HG03095 (cell line): ENCODE measurements at regions not wholly inside any gene's neighbourhood (a gene's known extent, or its start where the extent isn't known, plus 50 kb on each side); places are given as distances from the start of the nearest gene placed in this dataset.

ENCODE experiments used
- ATAC-seq: cut with Tn5 transposase; IDR thresholded peaks from one replicate; pipeline ENCODE4 v1.9.1; 2021; ENCODE audit warnings: moderate library complexity; ENCODE audit not compliant: unreplicated experiment

- ATAC-seq, result no peak
These were observed 230.0 kb downstream of the ALDH8A1 start for GRCh38 chr6:134719911-134720310.

- no peak for ATAC-seq
These were observed 230.6 kb downstream of the ALDH8A1 start for GRCh38 chr6:134719286-134719685.

GRCh38 chr6:134714679-134715078, 235.2 kb downstream of the ALDH8A1 start:
- ATAC-seq, result no peak

DNA sequence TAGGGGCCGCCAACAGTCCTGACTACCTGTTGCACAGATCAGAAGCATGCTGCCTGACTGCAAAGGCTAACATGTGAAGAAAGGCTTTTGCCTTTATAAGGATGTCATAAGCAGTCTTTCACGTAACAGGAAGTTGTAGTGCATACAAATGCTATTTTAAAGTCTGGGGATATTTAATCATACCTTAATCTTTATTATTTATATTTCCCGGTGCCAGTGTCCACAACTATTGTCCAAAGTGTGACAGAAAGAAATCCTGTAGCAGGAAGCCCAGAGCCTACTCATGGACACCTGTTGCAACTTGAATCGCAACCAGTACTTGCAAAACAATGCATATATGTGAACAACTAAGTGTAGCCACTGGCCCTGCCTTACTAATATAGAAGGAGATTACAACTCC, 235.8 kb downstream of the ALDH8A1 start:
- ATAC-seq, result no peak

DNA sequence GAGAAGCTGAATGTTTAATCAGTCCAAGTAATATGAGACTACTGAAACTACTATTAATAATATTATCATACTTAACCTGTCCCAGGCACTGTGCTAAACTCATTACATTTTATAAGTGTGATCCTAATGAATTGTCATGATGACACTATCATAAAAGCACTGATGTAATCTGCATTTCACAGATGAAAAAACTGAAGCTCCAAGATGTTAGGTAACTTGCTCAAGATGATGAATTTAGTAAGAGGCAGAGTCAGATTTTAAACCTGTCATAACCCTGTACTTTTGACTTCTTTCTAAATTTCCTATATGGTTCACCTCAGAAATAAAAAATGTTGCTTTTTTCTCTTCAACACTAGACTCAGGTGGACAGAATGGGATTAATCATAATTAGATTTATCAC, 237.6 kb downstream of the ALDH8A1 start:
- ATAC-seq, result no peak

DNA sequence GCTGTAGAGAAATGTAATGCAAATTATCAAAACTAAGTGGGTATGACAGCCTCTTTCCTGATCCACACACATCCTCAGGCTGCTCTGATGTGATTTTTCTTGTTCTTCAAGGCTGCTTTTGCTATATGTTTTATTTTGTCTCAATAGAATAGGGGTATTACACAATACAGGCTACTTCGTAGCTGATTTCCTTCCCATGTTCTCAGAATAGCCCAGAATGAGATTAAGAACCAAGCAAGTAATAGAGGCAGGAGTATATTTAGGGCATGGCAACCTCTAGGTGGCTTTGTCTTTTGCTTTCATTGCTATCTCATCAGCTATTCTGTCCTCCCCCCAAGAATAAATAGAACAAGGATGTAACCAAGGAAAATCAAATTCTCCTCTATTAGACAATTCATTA, 241.8 kb downstream of the ALDH8A1 start:
- no peak for ATAC-seq

GRCh38 chr6:134707342-134708031, 242.4 kb downstream of the ALDH8A1 start:
- ATAC-seq, result no peak

- no peak for ATAC-seq
These were observed 243.1 kb downstream of the ALDH8A1 start for GRCh38 chr6:134706806-134707205.

DNA sequence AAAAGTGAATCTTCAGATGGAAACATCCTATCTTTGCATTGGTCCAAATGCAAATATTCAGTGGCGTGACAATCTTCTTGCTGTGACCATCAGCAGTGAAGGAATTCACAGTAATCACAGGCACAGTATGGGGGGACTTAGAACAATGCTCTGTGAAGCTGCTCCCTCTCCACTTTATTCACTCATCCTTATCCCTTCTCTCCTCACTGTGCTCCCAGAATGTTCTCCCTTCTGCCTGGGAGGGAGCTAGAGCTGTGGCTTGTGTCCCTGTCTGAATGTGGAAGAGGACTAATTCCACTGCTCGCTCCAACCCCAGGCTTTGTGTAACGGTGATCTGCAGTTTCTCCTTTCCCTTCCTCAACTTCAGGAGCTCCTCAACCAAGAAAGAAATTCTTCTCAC, 243.7 kb downstream of the ALDH8A1 start:
- ATAC-seq, result no peak

- no peak for ATAC-seq
These were observed 246.7 kb downstream of the ALDH8A1 start for GRCh38 chr6:134703206-134703605.

GRCh38 chr6:134702279-134702678, 247.6 kb downstream of the ALDH8A1 start:
- no peak for ATAC-seq

DNA sequence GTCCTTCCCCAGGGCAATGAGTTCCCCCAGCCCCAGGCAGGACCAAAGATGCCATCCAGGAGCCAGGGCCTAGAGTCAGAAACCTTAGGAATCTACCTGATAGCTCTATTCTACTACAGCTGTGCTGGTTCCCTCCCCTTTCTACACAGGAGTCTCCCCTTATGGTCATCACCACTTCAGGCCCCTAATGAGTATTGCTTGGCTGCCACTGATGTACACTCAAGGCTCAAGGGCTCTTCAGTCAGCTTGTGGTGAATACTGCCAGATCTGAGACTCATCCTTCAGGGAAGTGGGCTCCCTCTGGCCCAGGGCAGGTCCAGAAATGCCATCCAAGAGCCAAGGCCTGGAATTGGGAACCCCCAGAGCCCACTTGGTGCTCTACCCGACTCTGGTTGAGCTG, 248.6 kb downstream of the ALDH8A1 start:
- ATAC-seq, result no peak

- no peak for ATAC-seq
These were observed 251.7 kb downstream of the ALDH8A1 start for GRCh38 chr6:134698228-134698627.

GRCh38 chr6:134692008-134692407, 257.9 kb downstream of the ALDH8A1 start:
- no peak for ATAC-seq

DNA sequence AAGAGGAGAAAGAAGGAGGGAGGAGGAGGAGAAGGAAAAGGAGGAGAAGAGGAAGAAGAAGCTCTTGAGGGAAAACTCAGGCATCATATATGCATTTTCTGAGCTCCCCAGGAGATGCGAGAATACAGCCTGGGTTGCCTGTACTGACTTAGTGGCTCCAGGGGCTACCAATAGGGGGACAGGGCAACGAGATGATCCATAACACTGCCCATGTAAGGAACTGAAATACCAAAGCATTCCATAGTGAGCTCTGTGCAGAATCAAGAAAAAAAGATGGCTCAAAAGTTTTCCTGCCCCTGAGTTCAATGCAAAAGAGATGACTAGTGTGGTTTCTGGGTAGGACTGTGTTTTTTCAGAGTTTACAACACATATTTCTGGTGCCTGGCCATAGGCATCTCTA, 258.7 kb downstream of the ALDH8A1 start:
- no peak for ATAC-seq

DNA sequence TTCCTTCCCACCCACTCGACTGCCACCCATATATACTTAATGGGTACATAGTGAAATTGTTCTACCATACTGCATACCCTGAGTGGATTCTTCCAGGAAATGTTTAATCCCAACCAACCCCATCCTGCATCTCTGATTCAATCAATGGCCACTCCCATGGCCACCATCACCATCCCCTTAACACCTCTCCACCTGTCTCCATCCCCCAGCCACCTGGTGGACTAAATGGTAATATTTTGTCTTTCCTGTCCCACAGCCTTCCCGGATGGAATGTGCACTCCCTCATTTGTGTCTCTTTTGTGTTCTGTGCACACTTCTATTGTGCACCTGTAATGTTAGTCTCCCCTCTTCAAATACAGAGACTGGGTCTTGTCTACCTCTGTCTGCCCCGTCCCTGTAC, 259.9 kb downstream of the ALDH8A1 start:
- ATAC-seq, result no peak

DNA sequence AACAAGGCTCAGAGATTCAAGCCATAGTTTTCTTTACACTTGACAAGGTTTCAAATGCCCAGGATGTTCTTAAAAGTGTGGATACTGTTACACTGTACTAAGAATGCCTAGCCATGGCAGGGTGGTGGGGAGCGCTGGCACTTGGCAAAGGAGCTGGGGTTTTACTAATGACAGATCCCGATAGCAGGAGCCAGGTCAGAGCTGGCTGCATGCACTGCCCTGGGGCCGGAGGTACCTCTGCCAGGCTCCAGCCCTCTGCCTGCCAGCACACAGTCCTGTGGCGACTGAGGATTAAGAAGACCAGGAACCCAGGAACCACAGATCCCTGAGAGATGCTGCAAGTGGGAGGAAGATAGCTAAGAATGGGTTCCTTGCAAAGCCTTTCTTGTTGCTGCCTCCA, 260.3 kb downstream of the ALDH8A1 start:
- no peak for ATAC-seq

- no peak for ATAC-seq
These were observed 260.7 kb downstream of the ALDH8A1 start for GRCh38 chr6:134689177-134689576.

GRCh38 chr6:134686071-134686470, 263.8 kb downstream of the ALDH8A1 start:
- ATAC-seq, result no peak

GRCh38 chr6:134684423-134684795, 265.5 kb downstream of the ALDH8A1 start:
- ATAC-seq, result no peak

DNA sequence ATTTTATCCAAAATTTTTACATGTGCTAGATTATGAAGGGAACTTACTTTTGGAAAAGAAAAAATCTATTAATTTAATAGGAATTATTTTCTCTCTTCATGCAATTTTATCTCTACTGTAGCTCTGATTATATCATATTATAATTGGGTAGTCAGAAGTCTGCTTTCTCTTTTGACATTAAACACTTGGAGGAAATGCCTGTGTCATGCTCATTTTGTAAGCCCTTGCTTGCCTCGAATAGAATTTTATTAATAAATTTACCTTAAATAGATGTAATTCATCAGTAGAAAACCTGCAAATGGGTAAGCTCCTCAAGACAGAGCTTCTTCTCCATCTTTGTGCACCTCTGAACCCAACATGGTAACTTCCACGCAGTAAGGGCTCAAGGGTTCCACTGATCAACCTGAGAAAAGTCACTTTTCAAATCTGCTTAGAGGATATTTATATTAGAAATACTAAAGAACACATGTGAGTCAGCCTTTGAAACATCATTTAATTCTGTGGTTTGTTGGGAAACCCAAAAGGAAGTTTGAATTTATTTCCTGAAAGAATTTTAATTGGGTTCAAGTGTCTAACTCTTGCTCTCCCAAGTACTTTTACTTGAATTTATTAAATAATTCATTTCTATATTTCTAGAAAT, 266.0 kb downstream of the ALDH8A1 start:
- ATAC-seq, result no peak

DNA sequence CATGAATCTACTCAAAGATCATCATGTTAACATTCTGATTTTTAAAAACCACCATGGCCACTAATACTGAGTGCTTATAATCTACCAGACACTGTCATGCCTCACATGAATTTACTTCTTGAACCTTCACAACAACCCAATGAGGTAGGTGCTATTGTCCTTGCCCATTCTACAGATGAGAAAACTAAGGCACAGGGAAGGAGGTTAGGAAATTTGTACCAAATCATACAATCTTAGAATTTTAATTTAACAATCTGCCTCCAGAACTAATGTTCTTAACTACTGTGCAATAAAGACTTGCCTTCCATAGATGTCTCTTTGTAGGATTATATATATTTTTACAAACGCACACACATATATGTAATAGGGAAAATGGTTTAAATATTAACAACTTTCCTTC, 269.5 kb downstream of the ALDH8A1 start:
- no peak for ATAC-seq

GRCh38 chr6:134680021-134680420, 269.9 kb downstream of the ALDH8A1 start:
- no peak for ATAC-seq
